IMR-90 (cell line): ENCODE measurements at regions not wholly inside any gene's neighbourhood (a gene's known extent, or its start where the extent isn't known, plus 50 kb on each side); places are given as distances from the start of the nearest gene placed in this dataset.

Source experiments
- ATAC-seq: fragments of 200-7000 bp; cut with Tn5 transposase; 2 replicates; pipeline ENCODE4 v1.9.1; 2020; ENCODE audit warnings: low read depth, mild to moderate bottlenecking, moderate library complexity
- BruUV-seq: library from RNA; stranded (reverse); fragments of 400-500 nt; replicated peaks from 2 replicates; lab custom pipeline; 2021; lab: Mats Ljungman, UMichigan
- CTCF ChIA-PET: fragments of 300-600 bp; formaldehyde crosslinking; extraction: SDS; loops from one replicate; lab custom pipeline; 2021; ENCODE audit warnings: antibody characterized with exemption; lab: Yijun Ruan, JAX
- POLR2A ChIA-PET: fragments of 300-600 bp; sonication (Branson Sonifier 250); formaldehyde crosslinking; loops from one replicate; lab custom pipeline; 2022; ENCODE audit warnings: antibody characterized with exemption; ENCODE audit not compliant: unreplicated experiment; lab: Charles Lee
- DNase-seq: peaks from one replicate; pipeline ENCODE4 v3.0.0; 2013
- H2AFZ ChIP-seq: replicated peaks from 2 replicates; pipeline ENCODE3; 2013; ENCODE audit warnings: low read length, mild to moderate bottlenecking; ENCODE audit not compliant: poor library complexity
- H2AK5ac ChIP-seq: 2 replicates; pipeline ENCODE4 v1.6.1; 2013; ENCODE audit warnings: low read depth, low read length, inconsistent platforms
- H2AK9ac ChIP-seq: replicated peaks from 2 replicates; pipeline ENCODE3; 2013; ENCODE audit warnings: mild to moderate bottlenecking, low read depth, low read length, moderate library complexity; ENCODE audit not compliant: poor library complexity
- H2BK120ac ChIP-seq: 2 replicates; pipeline ENCODE4 v1.6.1; 2013; ENCODE audit warnings: low read depth, low read length, inconsistent platforms
- H2BK15ac ChIP-seq: 3 replicates; pipeline ENCODE4 v1.6.1; 2013; ENCODE audit warnings: low read depth, low read length, inconsistent platforms
- H2BK20ac ChIP-seq: 2 replicates; pipeline ENCODE4 v1.6.1; 2013; ENCODE audit warnings: low read depth, mild to moderate bottlenecking, inconsistent platforms, low read length, moderate library complexity
- H2BK5ac ChIP-seq: 2 replicates; pipeline ENCODE4 v1.6.1; 2013; ENCODE audit warnings: mild to moderate bottlenecking, low read depth, low read length, inconsistent platforms; ENCODE audit not compliant: poor library complexity, severe bottlenecking
- H3K14ac ChIP-seq: replicated peaks from 2 replicates; pipeline ENCODE4 v1.6.1; 2013; ENCODE audit warnings: low read depth, low read length, inconsistent platforms
- H3K18ac ChIP-seq: 2 replicates; pipeline ENCODE4 v1.6.1; 2013; ENCODE audit warnings: low read depth, low read length, control low read depth
- H3K23ac ChIP-seq: 2 replicates; pipeline ENCODE4 v1.6.1; 2013; ENCODE audit warnings: low read depth, low read length, inconsistent platforms
- H3K27ac ChIP-seq: 2 replicates; pipeline ENCODE4 v1.5.1; 2013; ENCODE audit warnings: mild to moderate bottlenecking, control low read depth, low read length; ENCODE audit not compliant: insufficient read depth
- H3K27me3 ChIP-seq: 2 replicates; pipeline ENCODE4 v1.6.1; 2013; ENCODE audit warnings: low read length; ENCODE audit not compliant: control insufficient read depth, insufficient read depth
- H3K36me3 ChIP-seq: 2 replicates; pipeline ENCODE4 v1.6.1; 2013; ENCODE audit warnings: low read length, mixed read lengths; ENCODE audit not compliant: control insufficient read depth, insufficient read depth
- H3K4ac ChIP-seq: 2 replicates; pipeline ENCODE4 v1.6.1; 2013; ENCODE audit warnings: low read depth, low read length, inconsistent platforms
- H3K4me1 ChIP-seq: 2 replicates; pipeline ENCODE4 v1.6.1; 2013; ENCODE audit warnings: low read length, mixed read lengths; ENCODE audit not compliant: control insufficient read depth, insufficient read depth
- H3K4me2 ChIP-seq: 2 replicates; pipeline ENCODE4 v1.6.1; 2013; ENCODE audit warnings: low read depth, mild to moderate bottlenecking, control low read depth, low read length, moderate library complexity
- H3K4me3 ChIP-seq: 2 replicates; pipeline ENCODE4 v1.5.1; 2013; ENCODE audit warnings: low read depth, mild to moderate bottlenecking, control low read depth, low read length, moderate library complexity; ENCODE audit not compliant: insufficient read depth
- H3K56ac ChIP-seq: 2 replicates; pipeline ENCODE4 v1.6.1; 2013; ENCODE audit warnings: low read length, inconsistent platforms; ENCODE audit not compliant: insufficient read depth; ENCODE audit errors: extremely low read depth
- H3K79me1 ChIP-seq, 2 experiments: 2 replicates each; pipeline ENCODE4 v1.6.1; 2013; ENCODE audit warnings: low read length in 2 of 2, inconsistent platforms in 1 of 2, low read depth in 1 of 2
- H3K9ac ChIP-seq: 2 replicates; pipeline ENCODE4 v1.6.1; 2013; ENCODE audit warnings: low read depth, low read length, control low read depth
- H3K9me1 ChIP-seq: 2 replicates; pipeline ENCODE4 v1.6.1; 2013; ENCODE audit warnings: low read length, inconsistent platforms; ENCODE audit not compliant: insufficient read depth
- H3K9me3 ChIP-seq: 2 replicates; pipeline ENCODE4 v1.6.1; 2013; ENCODE audit warnings: low read length; ENCODE audit not compliant: control insufficient read depth, insufficient read depth
- H4K20me1 ChIP-seq: 2 replicates; pipeline ENCODE4 v1.6.1; 2013; ENCODE audit warnings: low read length, inconsistent platforms; ENCODE audit not compliant: insufficient read depth
- H4K5ac ChIP-seq: 2 replicates; pipeline ENCODE4 v1.6.1; 2013; ENCODE audit warnings: mild to moderate bottlenecking, low read depth, low read length, control low read depth
- H4K8ac ChIP-seq, 2 experiments: 2 replicates each; pipeline ENCODE4 v1.6.1; 2013; ENCODE audit warnings: low read depth in 2 of 2, low read length in 2 of 2, control low read depth in 1 of 2, inconsistent platforms in 1 of 2
- H4K91ac ChIP-seq: 2 replicates; pipeline ENCODE4 v1.6.1; 2013; ENCODE audit warnings: low read depth, low read length, inconsistent platforms; ENCODE audit not compliant: insufficient read depth
- BHLHE40 ChIP-seq: fragments of 150-350 bp; IDR thresholded peaks from 2 replicates; pipeline ENCODE4 v1.6.1; 2016; ENCODE audit warnings: mild to moderate bottlenecking, low read depth, low read length
- CEBPB ChIP-seq: IDR thresholded peaks from 2 replicates; pipeline ENCODE4 v1.6.1; 2012; ENCODE audit warnings: low read depth, low read length, improper control_type of control experiment
- CHD1 ChIP-seq: IDR thresholded peaks from 2 replicates; pipeline ENCODE4 v1.6.1; 2012; ENCODE audit warnings: low read depth, low read length, improper control_type of control experiment
- FOS ChIP-seq: fragments of 150-350 bp; IDR thresholded peaks from 2 replicates; pipeline ENCODE4 v1.6.1; 2016; ENCODE audit warnings: low read depth, low read length
- RAD21 ChIP-seq: IDR thresholded peaks from 2 replicates; pipeline ENCODE4 v1.6.1; 2012; ENCODE audit warnings: low read length, improper control_type of control experiment
- RFX5 ChIP-seq: IDR thresholded peaks from 2 replicates; pipeline ENCODE4 v1.8.0; 2012; ENCODE audit warnings: low read depth, mild to moderate bottlenecking, low read length, moderate library complexity
- SMC3 ChIP-seq: fragments of 150-350 bp; IDR thresholded peaks from 2 replicates; pipeline ENCODE4 v1.6.1; 2016; ENCODE audit warnings: low read depth, mild to moderate bottlenecking, antibody characterized with exemption, low read length, moderate library complexity
- WGBS, 2 experiments: methylation state at CpG; one replicate each; pipeline versions ENCODE4 v1.1.5 to v1.1.7; 2013; ENCODE audit warnings: missing lambda C conversion rate in 2 of 2; ENCODE audit not compliant: insufficient read length in 1 of 2; ENCODE audit errors: extremely low coverage in 2 of 2; 5-methylcytosine and 5-hydroxymethylcytosine counted together
- dilution Hi-C: fragments of 300-500 bp; cut with HindIII; formaldehyde crosslinking; loops from one replicate; pipeline ENCODE4 v1.14.3; 2018; ENCODE audit warnings: low sequenced_read_pairs; ENCODE audit not compliant: unreplicated experiment
- in situ Hi-C: fragments of 300-500 bp; cut with MboI; formaldehyde crosslinking; loops from 3 replicates; pipeline ENCODE4 v1.14.3; 2019; ENCODE audit warnings: low sequenced_read_pairs, inconsistent platforms, mixed read lengths
- intact Hi-C: fragments of 100-400 bp; cut with micrococcal nuclease; formaldehyde crosslinking; loops from 2 replicates; pipeline ENCODE4 v1.10.0; 2022
- TF ChIP-seq, protein P1 (sequence below): fragments of 150-350 bp; IDR thresholded peaks from 2 replicates; pipeline ENCODE4 v1.6.1; 2016; ENCODE audit warnings: low read depth, mild to moderate bottlenecking, low read length, moderate library complexity, borderline replicate concordance
- TF ChIP-seq, protein P2 (sequence below): fragments of 150-350 bp; IDR thresholded peaks from 2 replicates; pipeline ENCODE4 v1.6.1; 2017; ENCODE audit warnings: mild to moderate bottlenecking, antibody characterized with exemption, low read length, low read depth

DNA sequence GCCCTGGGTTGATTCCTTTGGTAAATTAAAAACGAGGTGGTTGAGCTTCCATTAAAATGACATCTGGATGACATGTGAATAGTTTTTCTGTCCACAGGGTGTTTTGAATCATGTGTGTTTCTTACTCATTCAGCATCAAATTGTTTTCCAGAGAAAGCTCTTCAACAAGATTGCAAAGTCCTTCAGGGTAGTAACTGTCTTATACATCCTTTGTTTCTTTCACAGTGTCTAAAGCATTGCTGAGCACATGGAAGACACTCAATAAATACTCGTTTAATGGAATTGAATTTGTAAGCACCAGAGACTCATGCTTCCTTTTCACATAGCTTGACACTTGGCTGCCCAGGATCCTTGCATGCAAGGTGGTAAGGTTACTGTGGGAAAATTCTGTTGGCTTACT, 223.1 kb upstream of the CNTN6 start:
- no peak overlapping the region for H4K5ac ChIP-seq
- ChIA-PET CTCF (interaction anchor here (0.7 kb wide), 1 partner anchor 26 kb away, joined by 3 read pairs; no protein-coding TSS in a partner anchor), POLR2A (no interaction called here)
- H2BK15ac ChIP-seq, result no peak overlapping the region
- no peaks in the 10 kb centered on the region for H3K36me3 ChIP-seq
- ATAC-seq (no peak), DNase-seq (no peak)
- H3K4me2 ChIP-seq, result no peak overlapping the region
- H4K20me1 ChIP-seq, result no peaks in the 10 kb centered on the region
- H3K14ac ChIP-seq, result no peak overlapping the region
- H3K9me1 ChIP-seq, result no peaks in the 10 kb centered on the region
- H2AFZ ChIP-seq, result no peak overlapping the region
- H3K4me3 ChIP-seq, result no peak overlapping the region
- no peak overlapping the region for H3K9ac ChIP-seq
- H2BK5ac ChIP-seq, result no peak overlapping the region
- H2AK9ac ChIP-seq, result no peak overlapping the region
- dilution Hi-C loops, result no loop called here
- no peaks in the 10 kb centered on the region for H3K27me3 ChIP-seq
- no peak overlapping the region for H2BK20ac ChIP-seq
- no peak overlapping the region for H3K27ac ChIP-seq
- no peak overlapping the region for H3K18ac ChIP-seq
- H3K79me1 ChIP-seq, result no peaks in the 10 kb centered on the region
- H3K9me3 ChIP-seq, result no peaks in the 10 kb centered on the region; the same call in 1 of the 2 replicates
- no peak overlapping the region for H3K4ac ChIP-seq
- BruUV-seq, result no TSS peak
- H4K91ac ChIP-seq, result no peak overlapping the region
- H4K8ac ChIP-seq, result no peak overlapping the region
- no peaks in the 10 kb centered on the region for H3K4me1 ChIP-seq
- intact Hi-C loops, result no loop called here
- H3K56ac ChIP-seq, result no peak overlapping the region
- no CpG with 5 or more reads among the region's 2 CpGs for WGBS, 2 experiments
- H3K23ac ChIP-seq, result no peak overlapping the region
- no peak for TF ChIP-seq FOS
- TF ChIP-seq CEBPB, result no peak
- no peak for TF ChIP-seq BHLHE40
- TF ChIP-seq RAD21, result no peak
- TF ChIP-seq, protein P1, sequence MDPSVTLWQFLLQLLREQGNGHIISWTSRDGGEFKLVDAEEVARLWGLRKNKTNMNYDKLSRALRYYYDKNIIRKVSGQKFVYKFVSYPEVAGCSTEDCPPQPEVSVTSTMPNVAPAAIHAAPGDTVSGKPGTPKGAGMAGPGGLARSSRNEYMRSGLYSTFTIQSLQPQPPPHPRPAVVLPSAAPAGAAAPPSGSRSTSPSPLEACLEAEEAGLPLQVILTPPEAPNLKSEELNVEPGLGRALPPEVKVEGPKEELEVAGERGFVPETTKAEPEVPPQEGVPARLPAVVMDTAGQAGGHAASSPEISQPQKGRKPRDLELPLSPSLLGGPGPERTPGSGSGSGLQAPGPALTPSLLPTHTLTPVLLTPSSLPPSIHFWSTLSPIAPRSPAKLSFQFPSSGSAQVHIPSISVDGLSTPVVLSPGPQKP, result no peak
- TF ChIP-seq, protein P2, sequence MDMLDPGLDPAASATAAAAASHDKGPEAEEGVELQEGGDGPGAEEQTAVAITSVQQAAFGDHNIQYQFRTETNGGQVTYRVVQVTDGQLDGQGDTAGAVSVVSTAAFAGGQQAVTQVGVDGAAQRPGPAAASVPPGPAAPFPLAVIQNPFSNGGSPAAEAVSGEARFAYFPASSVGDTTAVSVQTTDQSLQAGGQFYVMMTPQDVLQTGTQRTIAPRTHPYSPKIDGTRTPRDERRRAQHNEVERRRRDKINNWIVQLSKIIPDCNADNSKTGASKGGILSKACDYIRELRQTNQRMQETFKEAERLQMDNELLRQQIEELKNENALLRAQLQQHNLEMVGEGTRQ, result no peak
- TF ChIP-seq RFX5, result no peak
- TF ChIP-seq CHD1, result no peak
- TF ChIP-seq SMC3, result no peak
- H2AK5ac ChIP-seq, result no peak overlapping the region
- in situ Hi-C loops, result no loop called here
- no peak overlapping the region for H2BK120ac ChIP-seq
